ENCODE measurements at regions not wholly inside any gene's neighbourhood (a gene's known extent, or its start where the extent isn't known, plus 50 kb on each side); places are given as distances from the start of the nearest gene placed in this dataset.

GRCh38 chr1:10863886-10864285 lies 67.4 kb upstream of the CASZ1 start:
- peaks cover 7 to 11% of the 10 kb centered on the region in 2 experiments for H3K27me3 ChIP-seq (ENCODE audit: control insufficient read depth in 2 of 2, insufficient read depth in 2 of 2, low read length in 2 of 2)
- CTCF ChIA-PET: interaction anchor here (1.2 to 7.9 kb wide), 4 partner anchors 17 to 369 kb away, joined by 3 to 132 read pairs (median 26); no protein-coding TSS in a partner anchor
- H2AFZ ChIP-seq (ENCODE audit: low read depth, low read length): no peak overlapping the region

More at GRCh38 chr1:10863886-10864285, 67.4 kb upstream of the CASZ1 start:
- Histone ChIP-seq H3K4me1 (ENCODE audit: control insufficient read depth, extremely low read depth, insufficient read depth, low read length) (no peaks in the 10 kb centered on the region), H3K9ac (replicated peaks; ENCODE audit: extremely low read depth, insufficient read depth, low read length) (no peak overlapping the region), H3K79me2 (ENCODE audit: control insufficient read depth, insufficient read depth, low read length) (no peaks in the 10 kb centered on the region), H4K20me1 (replicated peaks; ENCODE audit: control insufficient read depth, extremely low read depth, insufficient read depth, low read length) (no peaks in the 10 kb centered on the region), H3K9me3 (replicated peaks; ENCODE audit: control insufficient read depth, insufficient read depth, low read length) (no peaks in the 10 kb centered on the region), H3K27ac (ENCODE audit: insufficient read depth, low read depth, low read length) (no peak overlapping the region), H3K4me2 (ENCODE audit: insufficient read depth, low read length) (no peak overlapping the region), H3K9me1 (replicated peaks; ENCODE audit: control insufficient read depth, extremely low read depth, insufficient read depth, low read length) (no peaks in the 10 kb centered on the region), H3K36me3 (ENCODE audit: control insufficient read depth in 2 of 2, extremely low read depth in 1 of 2, insufficient read depth in 2 of 2, low read length in 2 of 2) (no peaks in the 10 kb centered on the region), H3K4me3 (replicated peaks in 1 of 3; ENCODE audit: insufficient read depth in 1 of 3, low read depth in 1 of 3, low read length in 3 of 3) (no peak overlapping the region)
- intact Hi-C loops (cut with micrococcal nuclease): loop anchor here (10.0 kb wide), 1 partner anchor 229 kb away; no protein-coding TSS in a partner anchor
- POLR2A ChIA-PET: interaction anchor here (0.5 kb wide), 1 partner anchor 148 kb away, joined by 3 read pairs; the partner anchor contains the start of gene TARDBP
- BruUV-seq (replicated peaks): no TSS peak
- TF ChIP-seq POLR2A (IDR thresholded peaks at IDR 0.05; ENCODE audit: low read depth, low read length): no peak
- no peak for TF ChIP-seq MYC (IDR thresholded peaks at IDR 0.05; ENCODE audit: low read depth, low read length)
- no peak for TF ChIP-seq MAX (IDR thresholded peaks at IDR 0.05; ENCODE audit: insufficient read depth, insufficient read length)
- no peak for TF ChIP-seq EZH2 (IDR thresholded peaks at IDR 0.05; ENCODE audit: borderline replicate concordance, low read depth, low read length, severe bottlenecking)
- no peak for TF ChIP-seq FOS (IDR thresholded peaks at IDR 0.05; ENCODE audit: borderline replicate concordance, insufficient read depth, low read length)
- no peak for TF ChIP-seq JUN (IDR thresholded peaks at IDR 0.05; ENCODE audit: borderline replicate concordance, insufficient read depth, insufficient read length, low read depth)
- TF ChIP-seq POLR2AphosphoS5 (IDR thresholded peaks at IDR 0.05; ENCODE audit: insufficient read depth, low read depth, low read length): no peak
- no peak for TF ChIP-seq GATA2 (IDR thresholded peaks at IDR 0.05; ENCODE audit: insufficient read depth, insufficient read length, low read depth, low read length)
- TF ChIP-seq CTCF (IDR thresholded peaks at IDR 0.05; ENCODE audit: extremely low read depth in 1 of 2, insufficient read depth in 1 of 2, low read depth in 1 of 2, low read length in 2 of 2): no peak
- DNase-seq (ENCODE audit: low read depth, low spot score) (no peak), FAIRE-seq (no peak)
- dilution Hi-C loops (cut with MboI; ENCODE audit: extremely low pct_ligation_motif_present, low sequenced_read_pairs): no loop called here
